Fibroblast of mammary gland (primary cell): ENCODE measurements at regions not wholly inside any gene's neighbourhood (a gene's known extent, or its start where the extent isn't known, plus 50 kb on each side); places are given as distances from the start of the nearest gene placed in this dataset.

Experiments used
- DNase-seq: peaks from one replicate; pipeline ENCODE4 v3.0.0-alpha.2; 2010; ENCODE audit warnings: low read depth
- H3K4me3 ChIP-seq: 2 replicates; pipeline ENCODE4 v1.5.1; 2011; ENCODE audit warnings: low read depth, mild to moderate bottlenecking, low read length, moderate library complexity; ENCODE audit not compliant: control insufficient read depth
- TF ChIP-seq, protein P1 (sequence below): conservative IDR thresholded peaks from 2 replicates; pipeline ENCODE4 v1.5.1; 2011; ENCODE audit warnings: low read depth, low read length, inconsistent platforms; ENCODE audit not compliant: control insufficient read depth, insufficient read depth

DNA sequence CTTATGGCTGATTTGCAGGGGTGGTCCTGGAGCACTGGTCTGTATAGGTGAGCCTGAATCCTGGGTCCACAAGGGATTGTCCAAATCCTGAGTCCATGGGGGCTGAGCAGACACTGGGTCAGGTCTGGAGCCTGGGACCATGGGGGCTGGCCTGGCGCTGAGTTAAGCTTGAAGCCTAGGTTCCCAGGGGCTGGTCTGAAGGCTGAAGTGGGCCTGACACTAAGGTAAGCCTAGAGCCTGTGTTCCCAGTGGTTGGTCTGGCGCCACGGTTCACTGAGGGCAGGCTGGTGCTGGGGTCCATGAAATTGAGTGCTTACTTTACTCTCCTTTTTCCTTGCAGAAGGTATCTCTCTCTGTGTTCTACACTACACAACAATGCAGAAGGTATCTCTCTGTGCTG is 155.8 kb downstream of the RBM46 start:
- TF ChIP-seq, protein P1, sequence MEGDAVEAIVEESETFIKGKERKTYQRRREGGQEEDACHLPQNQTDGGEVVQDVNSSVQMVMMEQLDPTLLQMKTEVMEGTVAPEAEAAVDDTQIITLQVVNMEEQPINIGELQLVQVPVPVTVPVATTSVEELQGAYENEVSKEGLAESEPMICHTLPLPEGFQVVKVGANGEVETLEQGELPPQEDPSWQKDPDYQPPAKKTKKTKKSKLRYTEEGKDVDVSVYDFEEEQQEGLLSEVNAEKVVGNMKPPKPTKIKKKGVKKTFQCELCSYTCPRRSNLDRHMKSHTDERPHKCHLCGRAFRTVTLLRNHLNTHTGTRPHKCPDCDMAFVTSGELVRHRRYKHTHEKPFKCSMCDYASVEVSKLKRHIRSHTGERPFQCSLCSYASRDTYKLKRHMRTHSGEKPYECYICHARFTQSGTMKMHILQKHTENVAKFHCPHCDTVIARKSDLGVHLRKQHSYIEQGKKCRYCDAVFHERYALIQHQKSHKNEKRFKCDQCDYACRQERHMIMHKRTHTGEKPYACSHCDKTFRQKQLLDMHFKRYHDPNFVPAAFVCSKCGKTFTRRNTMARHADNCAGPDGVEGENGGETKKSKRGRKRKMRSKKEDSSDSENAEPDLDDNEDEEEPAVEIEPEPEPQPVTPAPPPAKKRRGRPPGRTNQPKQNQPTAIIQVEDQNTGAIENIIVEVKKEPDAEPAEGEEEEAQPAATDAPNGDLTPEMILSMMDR = no peak
- H3K4me3 ChIP-seq = no peak overlapping the region
- no peak for DNase-seq

DNA sequence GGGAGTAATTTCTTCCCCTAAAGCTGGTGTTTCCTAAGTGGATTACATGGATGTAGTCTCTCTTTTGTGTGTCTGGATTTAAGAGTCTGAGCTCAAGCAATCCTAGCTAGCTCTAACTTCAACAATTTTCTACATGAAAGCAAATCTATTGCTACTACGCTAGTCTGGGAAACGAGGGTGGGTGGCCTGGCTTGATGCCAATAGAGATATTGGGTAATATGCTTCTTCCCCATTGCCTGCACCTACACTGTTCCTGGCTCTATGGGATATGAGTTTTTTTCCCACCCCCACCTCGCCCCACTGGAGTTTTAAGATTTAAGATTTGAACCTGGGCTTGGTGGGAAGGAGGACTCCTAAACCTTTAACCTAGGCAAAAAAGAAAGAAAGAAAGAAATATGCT is 158.8 kb downstream of the RBM46 start:
- TF ChIP-seq, protein P1 = no peak
- no peak for DNase-seq
- no peak overlapping the region for H3K4me3 ChIP-seq

DNA sequence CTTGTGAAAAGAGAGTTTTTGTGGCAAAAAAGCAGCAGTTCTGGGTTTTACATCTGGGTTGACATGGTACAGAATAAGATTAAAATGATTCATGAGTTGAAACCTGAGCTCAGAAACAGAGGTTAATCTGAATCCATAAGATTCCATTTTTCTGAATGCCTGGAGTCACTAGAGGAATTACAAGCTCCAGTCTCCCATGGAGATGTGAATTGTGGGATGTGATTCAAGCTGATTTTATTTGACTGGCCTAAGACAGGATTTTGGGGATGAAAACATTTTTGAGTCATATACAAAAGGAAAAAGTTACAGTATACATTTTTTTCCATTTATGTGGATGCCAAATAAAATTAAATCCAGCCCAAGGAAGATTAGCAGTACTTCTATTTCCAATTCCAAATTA is 161.1 kb downstream of the RBM46 start:
- DNase-seq = peak; percentile 4
- TF ChIP-seq, protein P1 = no peak
- no peak overlapping the region for H3K4me3 ChIP-seq

DNA sequence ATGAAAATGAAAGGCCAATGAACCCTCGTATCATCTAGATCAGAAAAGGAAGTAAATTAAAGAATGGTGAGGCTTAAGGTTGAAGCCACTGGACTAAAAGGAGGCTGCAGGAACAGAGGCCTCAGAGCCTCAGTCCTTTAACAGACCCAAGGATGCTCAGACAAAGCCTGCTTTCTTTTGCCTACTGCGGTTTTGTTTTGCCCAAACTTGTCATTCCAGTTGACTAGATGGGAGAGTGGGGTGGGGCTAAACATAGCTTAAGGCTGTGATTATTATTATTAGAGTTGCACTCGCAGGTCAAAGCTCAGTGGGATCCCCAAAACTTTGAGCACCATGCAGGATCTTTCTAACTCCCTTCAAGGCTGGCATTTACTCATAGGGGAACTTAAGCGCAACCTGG is 163.9 kb downstream of the RBM46 start:
- TF ChIP-seq, protein P1 = no peak
- no peak overlapping the region for H3K4me3 ChIP-seq
- DNase-seq = no peak

DNA sequence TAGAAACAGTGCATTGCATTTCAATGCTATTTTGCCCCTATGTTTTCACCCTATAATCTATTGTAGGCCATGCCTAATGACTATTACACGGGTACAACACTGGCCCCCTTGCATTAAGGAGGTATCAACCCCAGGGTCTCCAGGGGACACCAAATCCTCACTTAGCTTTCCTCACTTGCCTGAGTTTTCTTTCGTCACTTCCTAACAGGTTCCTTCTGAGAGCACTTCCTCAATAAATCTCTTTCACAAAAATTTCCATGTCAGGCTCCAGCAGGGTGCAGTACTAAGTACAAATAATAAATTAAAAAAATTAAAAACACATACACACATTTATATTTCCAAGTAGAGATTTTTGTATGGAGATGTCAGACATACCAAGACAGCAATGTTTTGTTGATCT is 165.0 kb downstream of the RBM46 start:
- no peak for DNase-seq
- H3K4me3 ChIP-seq = no peak overlapping the region
- TF ChIP-seq, protein P1 = no peak

DNA sequence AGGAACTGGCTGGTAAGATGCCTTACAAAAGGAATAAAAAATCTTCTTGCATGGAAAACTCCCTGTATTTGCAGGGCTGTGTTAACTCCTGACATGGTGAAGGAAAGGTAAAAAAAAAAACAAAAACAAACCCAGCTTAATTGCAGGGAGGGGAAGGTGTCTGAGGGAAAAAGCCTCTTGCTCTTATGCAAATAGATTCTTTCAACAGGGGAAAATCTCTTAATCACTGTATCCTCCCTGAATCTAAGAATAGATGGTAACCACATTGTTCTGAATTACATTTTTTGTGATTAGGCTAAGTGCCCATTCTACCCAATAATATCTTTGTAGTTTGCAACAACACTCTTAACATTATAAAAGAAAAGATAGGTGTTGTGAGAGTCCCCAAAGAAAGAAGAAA is 172.6 kb downstream of the RBM46 start:
- H3K4me3 ChIP-seq = no peak overlapping the region
- TF ChIP-seq, protein P1 = no peak
- no peak for DNase-seq

DNA sequence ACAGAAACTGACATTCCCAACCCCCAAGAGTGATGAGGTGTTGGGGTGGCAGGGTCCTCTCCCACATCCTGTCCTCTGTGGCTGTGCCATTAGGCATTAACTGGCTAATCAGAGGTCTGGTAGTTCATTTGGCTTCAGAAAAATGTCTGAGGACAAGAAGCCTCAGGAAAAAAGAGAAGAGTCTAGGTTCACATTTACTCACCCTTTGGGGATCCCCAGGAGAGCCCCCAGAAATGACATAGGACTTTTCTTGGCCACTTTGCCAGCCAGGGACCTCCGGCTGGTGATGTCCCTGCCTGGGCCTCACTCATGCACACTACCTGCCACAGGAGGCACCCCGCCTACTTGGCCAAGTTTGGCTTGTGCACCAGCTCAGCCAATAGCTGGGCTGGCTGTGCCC is 173.0 kb downstream of the RBM46 start:
- TF ChIP-seq, protein P1 = no peak
- DNase-seq = no peak
- no peak overlapping the region for H3K4me3 ChIP-seq
